GM18505 (cell line): ENCODE measurements at regions not wholly inside any gene's neighbourhood (a gene's known extent, or its start where the extent isn't known, plus 50 kb on each side); places are given as distances from the start of the nearest gene placed in this dataset.

Experiments used
- ATAC-seq: cut with Tn5 transposase; IDR thresholded peaks from one replicate; pipeline ENCODE4 v1.9.1; 2021; ENCODE audit not compliant: unreplicated experiment
- POLR2A ChIP-seq: IDR thresholded peaks from 4 replicates; pipeline ENCODE4 v1.6.1; 2011; ENCODE audit warnings: borderline replicate concordance; ENCODE audit not compliant: insufficient read depth, insufficient read length; ENCODE audit errors: extremely low read depth

- no peak for ATAC-seq
- TF ChIP-seq POLR2A = no peak
Measured at GRCh38 chr1:83034851-83035250, 964.1 kb downstream of the TTLL7 start.

GRCh38 chr1:83033682-83034081 is 965.2 kb downstream of the TTLL7 start:
- ATAC-seq = no peak
- TF ChIP-seq POLR2A = no peak

- ATAC-seq = no peak
- no peak for TF ChIP-seq POLR2A
Measured at GRCh38 chr1:83029916-83030315, 969.0 kb downstream of the TTLL7 start.

- ATAC-seq = no peak
- no peak for TF ChIP-seq POLR2A
Measured at GRCh38 chr1:83029050-83029449, 969.9 kb downstream of the TTLL7 start.

- TF ChIP-seq POLR2A = no peak
Measured at GRCh38 chr1:83028467-83028866, 970.5 kb downstream of the TTLL7 start.

GRCh38 chr1:83027511-83027910 is 971.4 kb downstream of the TTLL7 start:
- no peak for TF ChIP-seq POLR2A
- no peak for ATAC-seq

More at GRCh38 chr1:83028467-83028866, 970.5 kb downstream of the TTLL7 start:
- ATAC-seq = no peak

- no peak for ATAC-seq
- no peak for TF ChIP-seq POLR2A
Measured at GRCh38 chr1:83026745-83027144, 972.2 kb downstream of the TTLL7 start.

- no peak for TF ChIP-seq POLR2A
- ATAC-seq = no peak
Measured at GRCh38 chr1:83024251-83024767, 974.6 kb downstream of the TTLL7 start.

GRCh38 chr1:83023212-83023611 is 975.7 kb downstream of the TTLL7 start:
- no peak for ATAC-seq
- no peak for TF ChIP-seq POLR2A

- no peak for TF ChIP-seq POLR2A
- no peak for ATAC-seq
Measured at GRCh38 chr1:83022206-83022605, 976.7 kb downstream of the TTLL7 start.

- TF ChIP-seq POLR2A = no peak
- no peak for ATAC-seq
Measured at GRCh38 chr1:83017701-83018100, 981.2 kb downstream of the TTLL7 start.

- no peak for TF ChIP-seq POLR2A
Measured at GRCh38 chr1:83017276-83017675, 981.7 kb downstream of the TTLL7 start.

GRCh38 chr1:83016354-83016849 is 982.5 kb downstream of the TTLL7 start:
- no peak for TF ChIP-seq POLR2A
- ATAC-seq = no peak

More at GRCh38 chr1:83017276-83017675, 981.7 kb downstream of the TTLL7 start:
- no peak for ATAC-seq

GRCh38 chr1:83015163-83015562 is 983.8 kb downstream of the TTLL7 start:
- no peak for ATAC-seq
- TF ChIP-seq POLR2A = no peak

- TF ChIP-seq POLR2A = no peak
- ATAC-seq = no peak
Measured at GRCh38 chr1:83012950-83013349, 986.0 kb downstream of the TTLL7 start.
